WTC11 (cell line): ENCODE measurements at regions not wholly inside any gene's neighbourhood (a gene's known extent, or its start where the extent isn't known, plus 50 kb on each side); places are given as distances from the start of the nearest gene placed in this dataset.

Experiments
- ATF3 ChIP-seq: sonication (generic); formaldehyde crosslinking; conservative IDR thresholded peaks from 2 replicates; pipeline ENCODE4 v1.8.1; 2022; ENCODE audit warnings: mild to moderate bottlenecking, missing genetic modification reagents
- CBFB ChIP-seq: sonication (generic); formaldehyde crosslinking; IDR thresholded peaks from 2 replicates; pipeline ENCODE4 v1.8.1; 2022; ENCODE audit warnings: mild to moderate bottlenecking, low read depth, missing genetic modification reagents
- CTCF ChIP-seq: fragments of 200-600 bp; IDR thresholded peaks from 2 replicates; pipeline ENCODE4 v1.8.0; 2022; ENCODE audit warnings: antibody characterized with exemption
- E2F1 ChIP-seq: sonication (generic); formaldehyde crosslinking; IDR thresholded peaks from 2 replicates; pipeline ENCODE4 v1.8.0; 2022; ENCODE audit warnings: mild to moderate bottlenecking, missing genetic modification reagents
- GRHL2 ChIP-seq: fragments of 250-450 bp; sonication (Bioruptor Pico); IDR thresholded peaks from 2 replicates; pipeline ENCODE4 v1.8.0; 2022; ENCODE audit warnings: mild to moderate bottlenecking, moderate library complexity; ENCODE audit not compliant: insufficient replicate concordance, severe bottlenecking
- MAX ChIP-seq: sonication (generic); formaldehyde crosslinking; IDR thresholded peaks from 2 replicates; pipeline ENCODE4 v1.8.0; 2022; ENCODE audit warnings: mild to moderate bottlenecking, missing genetic modification reagents
- SOX15 ChIP-seq: fragments of 250-450 bp; sonication (Bioruptor Pico); IDR thresholded peaks from 2 replicates; pipeline ENCODE4 v1.9.0; 2021; ENCODE audit warnings: mild to moderate bottlenecking
- ZBTB43 ChIP-seq: sonication (generic); formaldehyde crosslinking; IDR thresholded peaks from 2 replicates; pipeline ENCODE4 v1.8.1; 2023; ENCODE audit warnings: mild to moderate bottlenecking, missing genetic modification reagents
- ZNF512 ChIP-seq: sonication (generic); formaldehyde crosslinking; IDR thresholded peaks from 2 replicates; pipeline ENCODE4 v1.8.1; 2022; ENCODE audit warnings: missing genetic modification reagents, borderline replicate concordance

- TF ChIP-seq GRHL2 (CRISPR knock-in tag) (no peak), MAX (CRISPR knock-in tag) (no peak), CTCF (no peak), ZNF512 (no peak), E2F1 (CRISPR knock-in tag) (no peak), ZBTB43 (CRISPR knock-in tag) (no peak), ATF3 (CRISPR knock-in tag) (no peak), SOX15 (no peak), CBFB (CRISPR knock-in tag) (no peak)
Observed at GRCh38 chr18:29163596-29163995, 986.7 kb upstream of the CDH2 start.
